OCI-LY7 (cell line): ENCODE measurements at regions not wholly inside any gene's neighbourhood (a gene's known extent, or its start where the extent isn't known, plus 50 kb on each side); places are given as distances from the start of the nearest gene placed in this dataset.

Source experiments
- BruUV-seq: library from RNA; stranded (reverse); fragments of 400-500 nt; replicated peaks from 2 replicates; lab custom pipeline; 2021; lab: Mats Ljungman, UMichigan
- CTCF ChIA-PET: fragments of 300-600 bp; sonication (Branson Sonifier 250); formaldehyde crosslinking; loops from one replicate; lab custom pipeline; 2022; ENCODE audit warnings: antibody characterized with exemption; ENCODE audit not compliant: unreplicated experiment; lab: Charles Lee
- POLR2A ChIA-PET: fragments of 300-600 bp; sonication (Branson Sonifier 250); formaldehyde crosslinking; loops from one replicate; lab custom pipeline; 2022; ENCODE audit warnings: antibody characterized with exemption; lab: Charles Lee
- DNase-seq: peaks from one replicate; pipeline ENCODE4 v3.0.0-alpha.2; 2015; ENCODE audit warnings: low spot score
- H2AFZ ChIP-seq: fragments of 200-600 bp; sonication (generic), shearing (Covaris generic); 2 replicates; pipeline ENCODE4 v1.6.1; 2014; ENCODE audit warnings: mild to moderate bottlenecking, antibody characterized with exemption, low read length, moderate library complexity
- H3K27ac ChIP-seq: fragments of 200-600 bp; sonication (generic); 2 replicates; pipeline ENCODE4 v1.5.1; 2014; ENCODE audit warnings: mixed run types, low read depth, mild to moderate bottlenecking, moderate library complexity, low read length, inconsistent platforms; ENCODE audit not compliant: poor library complexity, severe bottlenecking
- H3K36me3 ChIP-seq: fragments of 200-600 bp; sonication (generic); 2 replicates; pipeline ENCODE4 v1.6.1; 2014; ENCODE audit warnings: mild to moderate bottlenecking, antibody characterized with exemption, low read length, moderate library complexity, mixed read lengths; ENCODE audit not compliant: insufficient read depth
- H3K4me1 ChIP-seq: fragments of 200-600 bp; sonication (generic); 2 replicates; pipeline ENCODE4 v1.5.1; 2014; ENCODE audit warnings: mild to moderate bottlenecking, low read length; ENCODE audit not compliant: insufficient read depth, poor library complexity, severe bottlenecking
- H3K4me2 ChIP-seq: fragments of 200-600 bp; sonication (generic); 2 replicates; pipeline ENCODE4 v1.6.1; 2014; ENCODE audit warnings: mild to moderate bottlenecking, low read length
- H3K4me3 ChIP-seq: fragments of 200-600 bp; sonication (generic); 2 replicates; pipeline ENCODE4 v1.5.1; 2014; ENCODE audit warnings: mild to moderate bottlenecking, low read depth, low read length; ENCODE audit not compliant: poor library complexity, severe bottlenecking
- H3K79me2 ChIP-seq: fragments of 200-600 bp; sonication (generic); 2 replicates; pipeline ENCODE4 v1.6.1; 2016; ENCODE audit warnings: low read depth, mild to moderate bottlenecking, low read length, moderate library complexity, mixed read lengths; ENCODE audit not compliant: insufficient read depth
- H3K9me2 ChIP-seq: fragments of 200-600 bp; sonication (generic); 2 replicates; pipeline ENCODE4 v1.6.1; 2016; ENCODE audit warnings: mild to moderate bottlenecking, low read length, mixed read lengths; ENCODE audit not compliant: insufficient read depth
- H3K9me3 ChIP-seq: fragments of 200-600 bp; sonication (generic); 2 replicates; pipeline ENCODE4 v1.6.1; 2014; ENCODE audit warnings: mild to moderate bottlenecking, mixed run types, low read length, mixed read lengths
- H4K20me1 ChIP-seq: fragments of 200-600 bp; sonication (generic); 2 replicates; pipeline ENCODE4 v1.6.1; 2014; ENCODE audit warnings: mild to moderate bottlenecking, antibody characterized with exemption, low read length, moderate library complexity, mixed read lengths; ENCODE audit not compliant: insufficient read depth
- CTCF ChIP-seq: fragments of 200-600 bp; sonication (generic); conservative IDR thresholded peaks from 2 replicates; pipeline ENCODE4 v1.5.1; 2014; ENCODE audit warnings: mild to moderate bottlenecking, antibody characterized with exemption, low read length, moderate library complexity, mixed read lengths
- EZH2phosphoT487 ChIP-seq: fragments of 200-600 bp; sonication (generic); IDR thresholded peaks from 2 replicates; pipeline ENCODE4 v1.6.1; 2018; ENCODE audit warnings: low read depth, borderline replicate concordance, mild to moderate bottlenecking, mixed run types, antibody characterized with exemption, low read length, moderate library complexity, mixed read lengths
- intact Hi-C: fragments of 100-400 bp; cut with micrococcal nuclease; formaldehyde crosslinking; loops from one replicate; pipeline ENCODE4 v1.10.0; 2022; ENCODE audit not compliant: unreplicated experiment

- TF ChIP-seq CTCF = no peak
- TF ChIP-seq EZH2phosphoT487 = no peak
- POLR2A ChIA-PET = interaction anchor here (1.8 kb wide), 1 partner anchor 14 kb away, joined by 3 read pairs; no protein-coding TSS in a partner anchor
- Histone ChIP-seq H3K9me2 (no peaks in the 10 kb centered on the region), H3K4me1 (no peaks in the 10 kb centered on the region), H4K20me1 (no peaks in the 10 kb centered on the region), H3K27ac (no peak overlapping the region), H3K9me3 (no peaks in the 10 kb centered on the region), H3K36me3 (no peaks in the 10 kb centered on the region), H3K79me2 (no peaks in the 10 kb centered on the region), H3K4me2 (no peak overlapping the region), H3K4me3 (no peak overlapping the region), H2AFZ (no peak overlapping the region)
- CTCF ChIA-PET = no interaction called here
- BruUV-seq = no TSS peak
- DNase-seq = no peak
- intact Hi-C loops = no loop called here
Measured at GRCh38 chr20:6705926-6706548, 61.4 kb upstream of the BMP2 start.

GRCh38 chr20:6705106-6705766, 62.2 kb upstream of the BMP2 start:
- H3K4me3 ChIP-seq = no peak overlapping the region
- no TSS peak for BruUV-seq
- H3K27ac ChIP-seq = no peak overlapping the region
- H3K36me3 ChIP-seq = no peaks in the 10 kb centered on the region
- no peaks in the 10 kb centered on the region for H4K20me1 ChIP-seq
- ChIA-PET CTCF (no interaction called here), POLR2A (interaction anchor here (0.5 to 1.1 kb wide), 2 partner anchors 10 to 359 kb away, joined by 3 read pairs; no protein-coding TSS in a partner anchor)
- H3K4me2 ChIP-seq = no peak overlapping the region
- no peaks in the 10 kb centered on the region for H3K9me2 ChIP-seq
- no peaks in the 10 kb centered on the region for H3K9me3 ChIP-seq
- DNase-seq = no peak
- no peak overlapping the region for H2AFZ ChIP-seq
- intact Hi-C loops = no loop called here
- TF ChIP-seq CTCF = no peak
- no peak for TF ChIP-seq EZH2phosphoT487
- H3K4me1 ChIP-seq = no peaks in the 10 kb centered on the region
- H3K79me2 ChIP-seq = no peaks in the 10 kb centered on the region
